Left colon (tissue), 2 donors: ENCODE measurements at regions not wholly inside any gene's neighbourhood (a gene's known extent, or its start where the extent isn't known, plus 50 kb on each side); places are given as distances from the start of the nearest gene placed in this dataset.

ENCODE experiments used
- ATAC-seq: fragments of 200-7000 bp; cut with Tn5 transposase; one replicate; pipeline ENCODE4 v1.9.1; 2020; ENCODE audit warnings: mild to moderate bottlenecking, moderate library complexity
- DNase-seq, 2 donors: peaks; one replicate each; pipeline ENCODE4 v3.0.0-alpha.2; 2020
- intact Hi-C, 2 donors: fragments of 100-400 bp; cut with DNase I in 1 of 2; cut with micrococcal nuclease in 1 of 2; formaldehyde crosslinking; loops; one replicate each; pipeline versions ENCODE4 v1.11.2 to v1.14.0; 2022; cut with DNase I, micrococcal nuclease
- donor health status: DM: no; HTN: no; CAD: no.
- donor health status: DM: yes; HTN: yes; CAD: no.

DNA sequence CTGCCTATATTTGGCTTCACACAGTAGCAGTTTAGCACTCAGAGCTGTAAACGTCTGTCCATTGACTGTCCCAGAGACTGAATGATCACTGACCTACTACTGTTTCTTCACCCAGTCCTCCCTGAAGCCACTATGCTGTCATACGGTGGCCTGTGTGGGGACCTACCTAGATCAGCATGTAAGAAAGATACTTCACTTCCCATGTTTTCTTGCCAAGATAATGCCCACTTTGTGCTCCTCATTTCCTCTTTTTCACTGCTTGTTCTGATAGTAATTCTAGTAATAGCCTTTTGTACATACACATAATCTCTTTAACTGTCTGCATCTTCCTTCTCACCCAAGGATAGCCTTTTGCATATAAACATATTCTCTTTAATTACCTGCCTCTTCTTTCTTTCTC, 109.9 kb upstream of the TIAM2 start:
- DNase-seq (no peak), ATAC-seq (no peak)
- intact Hi-C loops: no loop called here

DNA sequence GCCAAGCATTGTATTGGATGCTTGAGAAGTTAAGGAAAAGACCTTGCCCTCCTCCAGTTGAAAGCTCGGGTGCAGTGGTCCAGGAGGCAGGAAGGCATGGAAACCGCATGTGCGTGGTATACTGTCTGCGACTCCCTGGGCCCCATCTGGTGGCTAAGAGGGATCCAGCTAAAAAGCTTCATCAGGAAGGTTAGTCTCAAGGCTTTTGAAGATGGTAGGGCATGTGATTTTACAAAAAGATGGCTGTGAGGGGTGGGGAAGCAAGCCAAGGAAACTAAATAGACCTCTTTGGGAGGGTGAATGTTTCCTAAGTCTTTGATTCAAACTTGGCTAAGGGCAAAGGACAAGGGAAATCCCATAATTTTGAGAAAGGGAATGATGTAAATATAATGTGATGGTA, 109.1 kb upstream of the TIAM2 start:
- no peak for ATAC-seq
- intact Hi-C loops: no loop called here
- no peak for DNase-seq

DNA sequence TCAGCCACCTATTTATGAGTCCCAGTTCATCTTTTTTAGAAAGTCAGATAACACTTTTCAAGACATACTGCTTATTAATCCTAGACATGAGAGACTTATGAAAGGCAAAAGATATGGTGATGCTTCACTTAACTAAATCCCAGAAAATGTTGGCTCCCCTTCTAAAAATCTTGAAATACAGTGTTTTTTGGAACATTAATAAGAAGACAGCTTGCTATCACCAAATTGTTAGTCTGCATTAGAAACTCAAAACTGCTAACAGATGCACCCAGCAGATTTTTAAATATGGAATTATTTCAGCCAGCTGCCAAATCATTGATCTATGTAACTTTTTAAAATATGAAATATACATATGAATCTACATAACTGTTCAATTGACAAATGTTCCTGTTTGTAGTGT, 108.6 kb upstream of the TIAM2 start:
- DNase-seq (no peak), ATAC-seq (no peak)
- intact Hi-C loops: no loop called here

DNA sequence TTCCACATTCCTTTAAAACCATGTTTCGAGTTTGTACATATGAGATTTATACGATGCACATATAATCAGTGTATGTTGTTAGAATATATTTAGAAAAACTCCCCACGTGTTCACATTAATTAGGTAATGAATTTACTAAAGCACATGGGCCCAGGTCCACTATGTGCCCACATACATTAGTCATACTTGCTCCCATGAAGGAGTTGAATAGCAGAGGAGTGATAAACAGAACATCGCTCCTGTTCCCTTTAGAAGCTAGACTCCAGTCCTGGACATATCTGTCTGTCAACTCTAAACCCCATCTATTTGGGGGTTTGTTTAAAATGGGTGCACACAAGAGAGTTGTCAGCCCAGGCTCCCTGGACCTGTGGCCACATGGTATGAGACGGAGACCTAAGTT, 108.1 kb upstream of the TIAM2 start:
- intact Hi-C loops: no loop called here
- ATAC-seq (no peak), DNase-seq (no peak)

DNA sequence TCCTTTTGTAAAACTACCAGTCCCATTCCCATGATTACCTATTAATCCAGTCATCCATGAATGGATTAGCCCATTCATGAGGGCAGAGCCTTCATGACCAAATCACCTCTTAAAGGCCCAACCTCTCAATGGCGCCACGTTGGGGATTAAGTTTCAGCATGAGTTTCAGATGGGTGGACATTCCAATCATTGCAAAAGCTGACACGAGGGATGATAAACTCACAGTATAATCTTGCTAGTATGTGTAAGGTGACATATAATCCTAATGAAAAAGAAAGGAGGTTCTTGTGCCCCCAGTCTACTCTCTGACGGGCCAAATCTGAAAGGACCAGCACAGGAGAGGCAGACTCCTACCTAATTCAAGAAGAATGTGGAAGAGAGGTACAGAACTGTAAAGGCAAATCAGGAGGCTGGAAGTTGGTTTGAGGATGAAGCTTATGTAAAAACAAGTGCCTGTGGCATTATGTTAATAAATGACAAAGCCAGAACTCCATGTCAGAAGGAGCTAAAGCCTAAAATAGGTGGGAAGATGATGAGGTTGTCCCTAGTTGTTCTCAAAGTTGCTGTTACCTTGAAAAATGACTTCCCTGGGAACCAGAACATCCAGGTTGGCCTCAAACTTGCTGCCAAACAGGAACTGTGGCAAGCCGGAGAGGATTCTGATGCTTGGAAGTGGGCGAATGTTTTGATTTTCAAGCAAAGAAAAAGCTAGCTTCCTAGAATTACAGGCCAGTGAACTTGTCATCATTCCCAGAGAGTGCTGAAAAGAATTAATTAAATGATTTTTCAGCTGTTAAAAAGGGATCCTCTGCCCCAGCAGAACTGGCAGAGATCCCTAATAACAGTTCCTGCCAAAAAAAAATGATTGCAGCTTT, 106.5 kb upstream of the TIAM2 start:
- no peak for DNase-seq
- ATAC-seq: no peak
- intact Hi-C loops: no loop called here

- no peak for ATAC-seq
- DNase-seq: no peak
These were observed 104.2 kb upstream of the TIAM2 start for GRCh38 chr6:154890874-154891273.

DNA sequence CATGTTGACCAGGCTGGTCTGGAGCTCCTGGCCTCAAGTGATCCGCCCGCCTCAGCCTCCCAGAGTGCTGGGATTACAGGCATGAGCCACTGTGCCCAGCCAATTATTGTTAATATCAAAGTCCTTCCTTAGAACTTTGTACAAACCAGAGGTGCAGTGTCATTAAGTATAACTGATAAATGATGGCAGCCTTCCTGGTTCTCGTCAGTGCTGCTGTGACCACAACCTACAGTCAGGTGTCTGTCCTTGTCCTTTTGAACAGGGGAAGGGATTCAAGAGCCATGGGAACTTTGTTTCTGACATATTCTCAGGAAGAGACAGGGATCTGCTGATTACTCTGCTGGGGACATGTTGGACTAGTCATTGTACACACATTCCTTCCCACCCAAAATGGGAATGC, 103.2 kb upstream of the TIAM2 start:
- ATAC-seq (peak; percentile 50), DNase-seq (no peak)
- intact Hi-C loops: no loop called here

More at GRCh38 chr6:154890874-154891273, 104.2 kb upstream of the TIAM2 start:
- intact Hi-C loops: no loop called here

DNA sequence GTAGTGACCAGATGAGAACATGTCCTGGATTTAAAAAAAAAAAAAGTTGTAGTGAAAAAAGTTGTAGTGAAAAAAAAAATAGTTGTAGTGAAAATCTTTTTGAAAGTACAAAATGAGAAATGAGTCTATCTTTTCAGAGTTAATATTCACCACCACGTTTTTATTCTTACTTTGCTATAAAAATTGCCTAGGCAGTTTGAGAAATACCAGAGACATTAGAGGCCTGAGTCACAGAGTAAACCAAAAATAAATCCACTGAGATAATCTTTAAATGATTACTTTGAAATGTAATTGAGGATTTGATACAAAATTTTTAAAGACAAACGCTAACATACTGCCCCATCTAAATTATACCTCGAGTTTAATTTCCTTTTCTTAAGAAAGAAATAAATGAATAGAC, 101.2 kb upstream of the TIAM2 start:
- no peak for DNase-seq
- intact Hi-C loops: no loop called here
- no peak for ATAC-seq

DNA sequence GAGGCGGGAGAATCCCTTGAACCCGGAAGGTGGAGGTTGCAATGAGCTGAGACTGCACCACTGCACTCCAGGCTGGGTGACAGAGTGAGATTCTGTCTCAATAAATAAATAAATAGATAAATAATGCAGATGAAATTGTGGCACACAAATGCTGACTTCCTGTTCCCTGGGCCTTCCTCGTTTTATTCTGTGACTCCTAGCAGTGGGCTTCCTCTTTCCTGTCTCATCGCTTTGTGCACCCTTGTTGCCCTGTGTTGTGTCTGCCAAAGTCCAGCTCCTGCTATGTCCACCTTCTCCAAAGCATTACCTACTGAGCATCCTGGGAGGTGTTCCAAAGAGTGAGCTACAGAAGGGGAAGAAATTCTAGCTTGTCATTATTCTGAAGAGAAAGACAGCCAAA, 100.2 kb upstream of the TIAM2 start:
- ATAC-seq: no peak
- intact Hi-C loops: no loop called here
- no peak for DNase-seq

DNA sequence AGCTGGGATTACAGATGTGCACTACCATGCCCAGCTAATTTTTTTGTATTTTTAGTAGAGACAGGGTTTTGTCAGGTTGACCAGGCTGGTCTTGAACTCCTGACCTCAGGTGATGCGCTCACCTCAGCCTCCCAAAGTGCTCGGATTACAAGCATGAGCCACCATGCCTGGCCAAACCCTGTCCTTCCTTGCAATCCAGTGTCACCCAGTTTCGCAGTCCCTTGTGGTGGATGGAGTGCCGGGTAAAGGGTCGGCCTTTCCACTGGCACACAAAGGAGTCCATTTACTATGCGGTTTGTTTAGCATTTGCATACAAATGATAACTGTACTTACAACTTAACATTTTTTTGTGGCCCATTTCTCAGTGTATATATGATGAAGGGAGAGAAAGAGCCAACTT, 99.3 kb upstream of the TIAM2 start:
- intact Hi-C loops: no loop called here
- ATAC-seq (no peak), DNase-seq (no peak)

DNA sequence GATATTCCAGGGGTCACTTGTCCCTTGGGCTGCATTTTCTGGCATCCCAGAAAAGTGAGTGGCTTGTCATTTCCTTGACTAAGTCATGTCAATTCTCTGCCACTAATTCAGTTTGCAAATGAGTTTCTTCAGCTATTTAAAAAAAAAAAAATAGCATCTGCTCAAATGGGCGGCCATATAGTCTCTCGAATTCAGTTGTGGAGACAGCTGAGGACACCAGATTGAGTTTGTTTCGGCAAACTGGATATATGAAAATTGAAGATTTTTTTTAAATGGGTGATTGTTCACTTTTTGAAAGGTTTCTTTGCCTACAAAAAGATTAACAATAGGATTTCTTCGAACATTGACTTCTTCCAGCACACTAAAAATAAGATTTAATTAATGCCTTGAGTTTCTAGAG, 96.3 kb upstream of the TIAM2 start:
- DNase-seq: no peak
- intact Hi-C loops: no loop called here
- no peak for ATAC-seq

GRCh38 chr6:154899824-154900463, 95.2 kb upstream of the TIAM2 start:
- DNase-seq (no peak), ATAC-seq (no peak)
- intact Hi-C loops: no loop called here

GRCh38 chr6:154901876-154902552, 93.1 kb upstream of the TIAM2 start:
- DNase-seq (no peak), ATAC-seq (no peak)
- intact Hi-C loops: no loop called here

- ATAC-seq (no peak), DNase-seq (no peak)
- intact Hi-C loops: no loop called here
These were observed 87.8 kb upstream of the TIAM2 start for GRCh38 chr6:154907291-154907690.

DNA sequence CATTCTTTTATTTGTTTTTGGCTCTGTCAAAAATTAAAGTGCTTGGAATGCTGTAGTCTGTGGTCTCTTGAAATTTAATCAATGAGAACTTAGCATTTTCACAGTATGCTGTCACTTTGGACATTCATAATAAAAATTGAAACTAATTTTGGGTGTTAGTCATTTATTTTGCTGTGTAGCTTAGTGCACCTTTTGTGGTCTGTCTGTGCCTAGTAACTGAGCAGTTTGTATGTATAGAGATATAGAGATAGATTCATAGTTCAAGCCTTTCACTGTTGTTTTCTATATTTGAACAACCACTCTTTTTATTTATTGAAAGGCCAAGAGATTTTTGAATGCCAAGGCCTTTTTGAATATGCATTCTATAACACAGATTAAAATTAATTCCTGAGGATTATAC, 86.4 kb upstream of the TIAM2 start:
- intact Hi-C loops: no loop called here
- no peak for ATAC-seq
- DNase-seq: no peak

GRCh38 chr6:154909311-154909710, 85.8 kb upstream of the TIAM2 start:
- intact Hi-C loops: no loop called here
- no peak for ATAC-seq
- DNase-seq: no peak

GRCh38 chr6:154909821-154910220, 85.3 kb upstream of the TIAM2 start:
- ATAC-seq: no peak
- intact Hi-C loops: no loop called here
- no peak for DNase-seq

DNA sequence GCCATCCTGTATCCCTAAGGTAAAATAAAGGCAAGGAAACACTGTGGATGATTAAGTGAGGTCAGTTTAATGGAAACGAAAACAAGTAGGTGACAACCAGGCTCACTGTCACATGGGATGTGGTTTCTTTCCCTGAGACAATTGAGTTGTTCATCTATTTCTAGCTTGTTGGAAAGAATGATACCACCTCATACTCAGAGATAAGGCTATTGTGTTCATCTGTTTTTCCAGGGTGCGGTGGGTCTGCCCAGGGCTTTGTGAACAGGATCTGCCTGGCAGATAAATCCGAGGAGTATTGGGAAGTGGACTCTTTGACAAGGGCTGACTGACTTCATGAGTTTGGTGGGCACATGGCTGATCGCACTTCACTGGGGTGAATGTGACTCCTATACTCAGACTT, 80.8 kb upstream of the TIAM2 start:
- DNase-seq (no peak), ATAC-seq (no peak)
- intact Hi-C loops: no loop called here

GRCh38 chr6:154916857-154917256, 78.3 kb upstream of the TIAM2 start:
- no peak for ATAC-seq
- no peak for DNase-seq
- intact Hi-C loops: no loop called here

GRCh38 chr6:154917941-154918340, 77.2 kb upstream of the TIAM2 start:
- DNase-seq: no peak
- intact Hi-C loops: no loop called here
- peak; percentile 65 for ATAC-seq
